ENCODE measurements at regions not wholly inside any gene's neighbourhood (a gene's known extent, or its start where the extent isn't known, plus 50 kb on each side); places are given as distances from the start of the nearest gene placed in this dataset.

DNA sequence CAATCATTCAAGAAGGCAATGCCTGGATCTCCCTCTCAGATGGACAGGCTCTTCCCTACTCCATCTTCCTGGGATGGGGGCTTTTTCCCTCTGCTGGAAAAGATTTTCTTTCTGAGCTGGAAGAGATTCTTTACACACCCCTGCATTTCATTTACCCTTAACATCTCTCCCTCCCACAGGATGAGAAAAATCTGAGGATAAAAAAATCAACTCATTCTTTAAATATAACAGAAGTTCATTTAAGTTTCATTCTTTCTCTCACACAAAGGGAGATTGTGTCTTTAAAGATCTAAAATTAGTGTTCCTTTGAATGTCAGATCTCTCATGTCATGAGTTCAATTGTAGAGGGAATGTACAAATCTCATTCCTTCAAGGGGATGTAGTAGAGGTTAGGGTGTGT lies 109.0 kb downstream of the ZNF518B start:
- TF ChIP-seq, protein P1, sequence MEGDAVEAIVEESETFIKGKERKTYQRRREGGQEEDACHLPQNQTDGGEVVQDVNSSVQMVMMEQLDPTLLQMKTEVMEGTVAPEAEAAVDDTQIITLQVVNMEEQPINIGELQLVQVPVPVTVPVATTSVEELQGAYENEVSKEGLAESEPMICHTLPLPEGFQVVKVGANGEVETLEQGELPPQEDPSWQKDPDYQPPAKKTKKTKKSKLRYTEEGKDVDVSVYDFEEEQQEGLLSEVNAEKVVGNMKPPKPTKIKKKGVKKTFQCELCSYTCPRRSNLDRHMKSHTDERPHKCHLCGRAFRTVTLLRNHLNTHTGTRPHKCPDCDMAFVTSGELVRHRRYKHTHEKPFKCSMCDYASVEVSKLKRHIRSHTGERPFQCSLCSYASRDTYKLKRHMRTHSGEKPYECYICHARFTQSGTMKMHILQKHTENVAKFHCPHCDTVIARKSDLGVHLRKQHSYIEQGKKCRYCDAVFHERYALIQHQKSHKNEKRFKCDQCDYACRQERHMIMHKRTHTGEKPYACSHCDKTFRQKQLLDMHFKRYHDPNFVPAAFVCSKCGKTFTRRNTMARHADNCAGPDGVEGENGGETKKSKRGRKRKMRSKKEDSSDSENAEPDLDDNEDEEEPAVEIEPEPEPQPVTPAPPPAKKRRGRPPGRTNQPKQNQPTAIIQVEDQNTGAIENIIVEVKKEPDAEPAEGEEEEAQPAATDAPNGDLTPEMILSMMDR (IDR thresholded peaks at IDR 0.05): no peak
- TF ChIP-seq POLR2A (IDR thresholded peaks at IDR 0.05): no peak

All from testis (tissue), 2 donors.